Adipocyte (in vitro differentiated cells): ENCODE measurements at regions not wholly inside any gene's neighbourhood (a gene's known extent, or its start where the extent isn't known, plus 50 kb on each side); places are given as distances from the start of the nearest gene placed in this dataset.

ENCODE experiments used
- DNase-seq: peaks from one replicate; pipeline ENCODE4 v3.0.0-alpha.2; 2015; ENCODE audit warnings: low read depth
- H3K27me3 ChIP-seq: replicated peaks from 2 replicates; pipeline ENCODE4 v1.7.0; 2013; ENCODE audit warnings: mild to moderate bottlenecking, low read length, moderate library complexity; ENCODE audit not compliant: control insufficient read depth, insufficient read depth
- H3K36me3 ChIP-seq: 2 replicates; pipeline ENCODE4 v1.7.0; 2013; ENCODE audit warnings: low read length, mild to moderate bottlenecking, moderate library complexity; ENCODE audit not compliant: control insufficient read depth, insufficient read depth, severe bottlenecking
- H3K4me1 ChIP-seq: 2 replicates; pipeline ENCODE4 v1.7.0; 2013; ENCODE audit warnings: mild to moderate bottlenecking, low read length, moderate library complexity; ENCODE audit not compliant: control insufficient read depth, insufficient read depth
- H3K4me3 ChIP-seq: 2 replicates; pipeline ENCODE4 v1.7.0; 2013; ENCODE audit warnings: mild to moderate bottlenecking, low read length, moderate library complexity
- H3K9ac ChIP-seq: 2 replicates; pipeline ENCODE4 v1.7.0; 2013; ENCODE audit warnings: mild to moderate bottlenecking, low read length, moderate library complexity
- H3K9me3 ChIP-seq: 2 replicates; pipeline ENCODE4 v1.7.0; 2013; ENCODE audit warnings: mild to moderate bottlenecking, low read length, moderate library complexity; ENCODE audit not compliant: control insufficient read depth

DNA sequence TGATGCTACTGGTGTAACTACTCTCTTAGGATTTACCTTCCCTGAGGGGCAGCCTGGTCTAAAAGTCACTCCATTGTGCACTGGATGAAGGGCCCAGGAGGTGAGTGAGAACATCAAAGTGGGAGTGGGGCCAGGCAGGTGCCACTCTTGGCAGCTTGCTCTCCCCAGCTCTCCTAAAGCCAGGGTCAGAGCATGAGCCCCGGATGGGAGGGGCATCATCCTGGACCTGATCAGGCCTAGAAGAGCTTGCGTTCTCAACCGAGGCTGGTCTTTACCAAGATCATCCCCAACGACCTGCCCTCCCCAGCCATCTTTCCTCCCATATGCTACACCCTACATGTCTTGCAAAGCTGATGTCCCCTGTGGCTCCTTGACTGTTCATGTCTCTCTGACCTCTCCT, 87.1 kb downstream of the AIPL1 start:
- Histone ChIP-seq H3K9me3 (no peaks in the 10 kb centered on the region), H3K9ac (no peak overlapping the region), H3K4me1 (no peaks in the 10 kb centered on the region), H3K4me3 (no peak overlapping the region), H3K36me3 (no peaks in the 10 kb centered on the region), H3K27me3 (peaks cover 24% of the 10 kb centered on the region)
- DNase-seq: no peak

DNA sequence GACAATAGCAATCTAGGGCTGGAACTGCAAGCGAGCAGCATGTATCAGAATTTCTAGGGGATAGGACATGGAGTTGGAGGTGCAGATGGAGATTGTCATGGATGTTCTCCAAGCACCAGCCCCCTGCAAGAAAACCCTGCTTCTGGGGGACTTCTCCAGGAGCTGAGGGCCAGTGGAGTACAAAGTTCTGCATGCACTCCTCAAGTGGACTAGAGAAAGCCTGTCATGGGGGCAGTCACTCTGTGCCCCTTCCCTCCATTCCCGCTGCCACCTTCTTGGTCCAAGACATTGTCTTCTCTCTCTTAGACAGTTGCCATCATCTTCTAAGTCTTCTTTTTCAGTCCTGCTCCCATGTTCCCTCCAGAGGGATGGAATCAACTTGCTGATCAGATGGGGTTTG, 87.9 kb downstream of the AIPL1 start:
- H3K4me1 ChIP-seq: no peaks in the 10 kb centered on the region
- DNase-seq: no peak
- H3K4me3 ChIP-seq: no peak overlapping the region
- no peaks in the 10 kb centered on the region for H3K9me3 ChIP-seq
- no peak overlapping the region for H3K9ac ChIP-seq
- H3K36me3 ChIP-seq: no peaks in the 10 kb centered on the region
- peaks cover 24% of the 10 kb centered on the region for H3K27me3 ChIP-seq

DNA sequence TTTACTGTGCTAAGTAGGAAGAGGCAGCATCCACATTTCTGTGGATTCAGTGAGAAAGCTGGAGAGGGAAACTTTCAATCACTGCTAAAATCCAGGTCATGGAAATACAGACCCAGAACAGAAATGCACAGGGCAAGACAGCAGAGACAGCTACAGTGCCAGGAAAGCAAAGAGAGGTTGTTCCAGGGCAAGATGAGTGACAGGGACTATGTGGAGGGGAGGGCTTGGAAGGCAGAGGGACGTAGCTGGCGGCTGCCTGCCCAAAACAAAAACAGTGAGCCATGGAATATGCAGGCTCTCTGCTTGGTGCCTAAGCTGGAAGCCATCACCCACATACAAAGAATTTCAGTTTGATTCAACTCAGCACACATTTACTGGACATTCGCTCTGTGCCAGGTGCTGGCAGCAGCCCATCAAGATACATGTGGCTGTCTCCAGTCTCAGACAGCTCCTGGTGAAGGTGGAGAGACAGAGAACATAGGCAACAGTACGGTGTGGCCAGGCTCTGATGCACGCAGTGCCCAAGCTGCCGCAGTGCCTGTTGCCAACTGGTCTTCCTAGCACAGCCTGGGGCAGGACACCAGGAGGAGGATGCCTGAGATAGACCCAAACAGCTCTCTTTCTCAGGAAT, 88.7 kb downstream of the AIPL1 start:
- no peak overlapping the region for H3K9ac ChIP-seq
- H3K9me3 ChIP-seq: no peaks in the 10 kb centered on the region
- no peaks in the 10 kb centered on the region for H3K4me1 ChIP-seq
- H3K36me3 ChIP-seq: no peaks in the 10 kb centered on the region
- peaks cover 24% of the 10 kb centered on the region for H3K27me3 ChIP-seq
- DNase-seq: no peak
- H3K4me3 ChIP-seq: no peak overlapping the region

DNA sequence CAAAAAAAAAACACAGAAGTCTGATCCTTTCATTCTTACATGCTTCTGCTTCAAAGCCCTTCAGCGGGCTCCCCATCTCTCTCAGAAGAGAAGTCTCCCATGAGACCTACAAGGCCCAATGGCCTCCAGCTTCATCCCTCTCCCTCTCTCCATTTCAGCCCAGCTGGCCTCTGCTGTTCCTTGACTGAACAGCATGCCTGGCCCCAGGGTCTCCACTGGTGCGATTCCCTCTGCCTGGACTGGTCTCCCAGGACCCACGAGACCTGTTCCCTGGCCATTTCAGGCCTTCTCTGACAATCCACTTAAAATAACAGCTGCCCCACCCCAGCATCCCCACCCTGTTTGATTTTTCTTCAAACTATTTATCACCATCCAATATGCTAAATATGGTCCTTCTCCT, 91.2 kb downstream of the AIPL1 start:
- Histone ChIP-seq H3K4me3 (no peak overlapping the region), H3K4me1 (no peaks in the 10 kb centered on the region), H3K36me3 (no peaks in the 10 kb centered on the region), H3K9me3 (no peaks in the 10 kb centered on the region), H3K9ac (no peak overlapping the region), H3K27me3 (peaks cover 29% of the 10 kb centered on the region)
- no peak for DNase-seq

DNA sequence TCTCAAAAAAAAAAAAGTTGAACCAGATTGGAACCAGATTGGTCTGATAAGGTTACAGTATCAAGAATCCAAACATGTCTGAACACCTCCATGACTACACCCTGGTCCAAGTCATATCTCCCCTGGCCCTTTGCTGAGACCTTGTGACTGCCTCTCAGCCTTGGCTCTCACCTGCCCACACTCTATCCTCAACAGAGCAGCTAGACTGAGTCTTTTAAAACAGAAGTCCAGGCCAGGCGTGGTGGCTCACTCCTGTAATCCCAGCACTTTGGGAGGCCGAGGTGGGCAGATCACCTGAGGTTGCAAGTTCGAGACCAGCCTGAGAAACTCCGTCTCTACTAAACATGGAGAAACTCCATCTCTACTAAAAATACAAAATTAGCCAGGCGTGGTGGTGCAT, 91.7 kb downstream of the AIPL1 start:
- Histone ChIP-seq H3K27me3 (peaks cover 25% of the 10 kb centered on the region), H3K4me1 (no peaks in the 10 kb centered on the region), H3K4me3 (no peak overlapping the region), H3K9me3 (no peaks in the 10 kb centered on the region), H3K36me3 (no peaks in the 10 kb centered on the region), H3K9ac (no peak overlapping the region)
- no peak for DNase-seq

DNA sequence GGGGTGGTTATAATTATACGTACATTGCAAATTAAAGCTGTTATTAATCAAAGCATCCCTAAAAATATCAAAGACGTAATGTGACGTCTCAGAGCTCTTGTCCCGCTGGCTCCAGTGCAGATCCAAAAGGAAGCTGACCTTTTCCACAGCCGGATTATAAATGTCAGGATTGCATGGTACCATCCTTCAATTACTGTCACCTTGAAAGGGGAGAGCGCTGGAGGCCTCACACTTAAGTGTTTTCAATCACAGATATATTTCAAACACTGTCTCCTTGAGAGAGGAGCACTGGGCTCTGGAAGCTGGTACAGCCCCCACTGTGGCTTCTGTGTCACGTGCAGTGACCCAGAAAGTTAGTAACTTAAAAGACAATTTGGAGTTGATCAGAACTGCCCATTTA, 94.2 kb downstream of the AIPL1 start:
- H3K9ac ChIP-seq: no peak overlapping the region
- no peaks in the 10 kb centered on the region for H3K9me3 ChIP-seq
- no peaks in the 10 kb centered on the region for H3K4me1 ChIP-seq
- H3K27me3 ChIP-seq: peaks cover 18% of the 10 kb centered on the region
- no peak overlapping the region for H3K4me3 ChIP-seq
- H3K36me3 ChIP-seq: no peaks in the 10 kb centered on the region
- no peak for DNase-seq

DNA sequence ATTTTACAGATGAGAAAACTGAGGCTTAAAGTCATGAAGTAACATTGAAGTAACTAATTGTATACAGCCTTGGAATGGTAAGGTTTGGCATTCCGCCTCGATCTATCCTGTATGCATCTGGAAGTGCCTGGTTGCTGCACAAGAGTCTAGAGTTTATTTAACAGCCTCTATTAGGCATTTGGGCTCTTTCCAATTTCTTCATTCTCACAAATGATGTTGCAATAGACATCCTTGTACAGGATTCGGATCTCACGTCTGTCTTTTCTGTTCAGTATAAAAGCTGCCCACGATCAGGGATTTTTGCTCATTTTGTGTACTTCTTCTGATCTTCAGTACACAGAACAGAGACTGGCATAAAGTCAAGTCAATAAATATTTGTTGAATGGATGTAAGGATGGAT, 100.5 kb downstream of the AIPL1 start:
- H3K9me3 ChIP-seq: no peaks in the 10 kb centered on the region
- H3K27me3 ChIP-seq: peaks cover 8% of the 10 kb centered on the region
- H3K36me3 ChIP-seq: no peaks in the 10 kb centered on the region
- DNase-seq: no peak
- H3K4me1 ChIP-seq: no peaks in the 10 kb centered on the region
- H3K9ac ChIP-seq: no peak overlapping the region
- H3K4me3 ChIP-seq: no peak overlapping the region

DNA sequence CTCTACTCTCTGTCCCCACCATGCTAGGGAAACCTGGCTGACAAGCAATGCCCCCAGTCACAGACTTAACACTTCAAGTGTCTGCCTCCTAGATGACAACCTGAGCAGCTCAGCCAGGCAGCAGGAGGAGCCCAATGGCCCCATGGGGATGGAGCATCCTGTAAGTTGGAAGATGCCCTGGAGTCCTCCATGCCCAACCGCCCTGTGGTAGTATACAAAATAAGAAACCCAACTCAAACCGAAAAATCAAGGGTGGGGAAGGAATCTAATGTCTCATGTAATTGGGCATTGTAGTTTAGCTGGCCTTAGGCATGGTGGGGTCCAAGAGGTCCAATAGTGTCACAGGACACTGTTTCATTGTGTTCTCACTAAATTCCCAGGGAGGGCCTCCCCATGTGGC, 104.0 kb downstream of the AIPL1 start:
- DNase-seq: no peak
- no peaks in the 10 kb centered on the region for H3K36me3 ChIP-seq
- no peaks in the 10 kb centered on the region for H3K4me1 ChIP-seq
- no peaks in the 10 kb centered on the region for H3K9me3 ChIP-seq
- H3K27me3 ChIP-seq: peaks cover 4% of the 10 kb centered on the region
- H3K9ac ChIP-seq: no peak overlapping the region
- no peak overlapping the region for H3K4me3 ChIP-seq

DNA sequence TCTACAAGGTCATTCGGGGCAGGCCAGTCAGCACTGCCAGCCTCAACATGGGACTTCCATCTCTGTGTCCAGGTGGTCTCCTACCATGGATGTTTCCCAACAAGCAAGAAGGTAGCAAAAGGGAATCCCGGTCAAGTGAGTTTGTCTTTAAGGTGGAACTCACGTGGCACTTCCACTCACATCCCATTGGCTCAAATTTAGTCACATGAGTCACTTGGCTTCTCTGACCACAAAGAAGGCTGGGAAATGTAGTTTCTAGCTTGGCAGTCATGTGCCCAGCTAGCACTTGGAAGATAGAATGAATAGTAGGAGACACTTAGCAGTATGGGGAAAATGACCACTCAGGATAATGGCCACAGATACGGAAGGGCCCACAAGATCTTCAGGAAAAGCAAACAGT, 106.6 kb downstream of the AIPL1 start:
- no peaks in the 10 kb centered on the region for H3K27me3 ChIP-seq
- no peak overlapping the region for H3K4me3 ChIP-seq
- H3K4me1 ChIP-seq: no peaks in the 10 kb centered on the region
- no peak overlapping the region for H3K9ac ChIP-seq
- DNase-seq: no peak
- no peaks in the 10 kb centered on the region for H3K9me3 ChIP-seq
- no peaks in the 10 kb centered on the region for H3K36me3 ChIP-seq

DNA sequence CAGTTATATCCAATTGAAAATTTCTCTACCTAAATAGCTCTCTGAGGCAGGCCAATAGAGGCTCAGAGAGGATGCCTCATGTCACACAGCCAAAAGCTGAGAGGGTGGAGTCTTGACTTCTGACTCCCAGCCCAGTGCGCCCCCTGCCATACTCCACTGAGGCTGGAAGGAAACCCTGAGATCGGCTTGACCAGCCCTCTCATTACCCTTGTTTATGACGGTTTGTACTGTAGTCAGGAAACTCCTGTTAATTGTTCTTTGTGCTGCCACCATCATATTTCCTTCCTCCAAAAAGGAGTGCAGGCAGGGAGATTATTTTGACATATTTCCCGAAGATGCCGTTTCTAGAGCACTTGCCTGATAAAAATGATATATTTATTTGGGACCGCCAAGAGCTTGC, 107.9 kb downstream of the AIPL1 start:
- no peak for DNase-seq
- H3K36me3 ChIP-seq: no peaks in the 10 kb centered on the region

DNA sequence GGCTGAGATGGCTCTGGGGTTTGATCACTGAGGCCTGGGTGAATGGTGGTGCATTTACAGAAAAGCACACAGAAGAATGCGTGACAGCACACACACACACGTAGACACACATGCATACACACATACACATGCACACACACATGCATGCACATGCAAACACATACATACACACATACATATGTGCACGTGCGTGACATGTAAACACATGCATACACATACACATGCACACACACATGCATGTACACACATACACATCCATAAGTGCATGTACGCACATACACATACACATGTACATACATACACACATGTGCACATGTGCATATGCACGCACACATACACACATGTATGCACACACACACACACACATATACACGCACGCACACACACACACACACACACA, 108.4 kb downstream of the AIPL1 start:
- Histone ChIP-seq H3K4me1 (no peaks in the 10 kb centered on the region), H3K27me3 (peaks cover 3% of the 10 kb centered on the region), H3K9ac (no peak overlapping the region), H3K36me3 (no peaks in the 10 kb centered on the region), H3K4me3 (no peak overlapping the region), H3K9me3 (no peaks in the 10 kb centered on the region)
- DNase-seq: no peak

More for the DNA sequence above, 107.9 kb downstream of the AIPL1 start:
- H3K9me3 ChIP-seq: no peaks in the 10 kb centered on the region
- H3K4me1 ChIP-seq: no peaks in the 10 kb centered on the region
- H3K9ac ChIP-seq: no peak overlapping the region
- no peak overlapping the region for H3K4me3 ChIP-seq
- H3K27me3 ChIP-seq: peaks cover 3% of the 10 kb centered on the region

DNA sequence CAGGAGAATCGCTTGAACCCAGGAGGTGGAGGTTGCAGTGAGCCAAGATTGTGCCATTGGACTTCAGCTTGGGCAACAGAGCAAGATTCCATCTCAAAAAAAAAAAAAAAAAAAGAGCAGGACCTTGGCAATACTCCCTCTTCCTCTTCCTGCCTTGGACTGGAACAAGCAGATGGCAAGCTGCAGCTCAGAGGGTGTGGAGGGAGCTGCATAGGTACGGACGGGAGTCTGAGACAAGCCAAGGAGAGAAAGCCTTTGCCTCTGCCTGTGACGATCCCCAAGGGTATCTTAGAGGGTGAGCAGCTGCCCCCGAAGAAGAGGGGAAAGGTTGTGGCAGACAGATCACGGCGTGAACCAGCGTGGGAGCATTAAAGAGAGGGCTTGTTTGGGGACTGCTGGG, 109.2 kb downstream of the AIPL1 start:
- no peaks in the 10 kb centered on the region for H3K9me3 ChIP-seq
- peaks cover 3% of the 10 kb centered on the region for H3K27me3 ChIP-seq
- no peak overlapping the region for H3K9ac ChIP-seq
- H3K4me3 ChIP-seq: no peak overlapping the region
- DNase-seq: no peak
- H3K36me3 ChIP-seq: no peaks in the 10 kb centered on the region
- H3K4me1 ChIP-seq: no peaks in the 10 kb centered on the region
